Stimulated activated CD8-positive, alpha-beta memory T cell treated with anti-CD3 and anti-CD28 coated beads, Interleukin-4, amount 100 ng/mL, for 24 hours (primary cell): ENCODE measurements at regions not wholly inside any gene's neighbourhood (a gene's known extent, or its start where the extent isn't known, plus 50 kb on each side); places are given as distances from the start of the nearest gene placed in this dataset.

Source experiments
- DNase-seq: peaks from one replicate; pipeline ENCODE4 v3.0.0-alpha.2; 2020; ENCODE audit warnings: low read depth

DNA sequence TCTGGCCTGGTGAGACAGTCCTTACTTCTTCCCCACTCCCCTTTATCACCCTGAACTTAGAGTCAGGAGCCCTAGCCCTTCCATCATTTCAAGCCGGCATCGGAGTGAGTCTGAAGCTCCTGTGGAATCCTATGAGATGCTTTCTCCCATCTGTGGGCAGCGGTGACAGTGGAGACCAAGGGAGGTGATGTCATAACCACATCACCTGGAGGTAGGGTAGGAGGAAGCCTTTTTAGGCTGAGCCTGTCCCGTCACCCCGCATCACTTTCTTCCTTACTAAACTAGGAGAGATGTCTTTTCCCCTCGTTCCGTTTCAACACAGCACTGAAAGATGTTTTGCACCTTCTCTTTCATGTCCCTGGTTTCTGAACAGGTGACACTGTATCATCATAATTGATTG, 124.1 kb upstream of the WWC1 start:
- DNase-seq, result no peak

DNA sequence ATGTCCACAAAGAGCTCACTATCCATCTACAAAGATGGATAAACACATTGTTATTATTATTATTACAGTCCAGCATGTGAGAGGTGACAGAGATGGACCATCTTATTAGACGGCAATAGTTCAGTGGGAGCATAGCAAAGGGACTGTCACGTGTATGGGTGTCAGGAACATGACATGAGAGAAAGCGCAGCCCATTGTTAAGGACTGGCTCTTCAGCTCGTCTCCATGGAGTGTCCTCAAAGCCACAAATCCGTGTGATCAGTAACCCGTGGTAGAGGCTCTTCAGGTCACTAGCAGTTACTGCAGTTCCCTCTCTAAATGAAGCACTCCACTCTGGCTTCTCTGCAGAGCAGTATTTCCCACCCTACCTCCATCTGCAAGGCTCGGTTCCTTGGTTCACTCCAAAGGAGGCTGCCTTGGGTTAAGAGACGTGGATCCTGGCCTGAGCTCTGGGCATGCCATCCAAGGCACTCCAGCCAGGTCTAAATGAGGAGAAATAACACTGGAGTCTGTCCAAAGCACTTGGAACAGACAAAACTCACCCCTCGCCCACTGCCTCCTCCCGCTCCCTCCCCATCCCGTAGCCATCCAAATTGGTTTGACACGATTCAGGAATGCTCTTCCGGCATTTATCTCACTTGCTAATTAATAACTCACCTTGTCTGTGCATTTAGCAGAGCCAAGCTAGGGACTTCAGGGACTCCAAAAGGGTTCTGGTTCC, 122.3 kb upstream of the WWC1 start:
- no peak for DNase-seq

DNA sequence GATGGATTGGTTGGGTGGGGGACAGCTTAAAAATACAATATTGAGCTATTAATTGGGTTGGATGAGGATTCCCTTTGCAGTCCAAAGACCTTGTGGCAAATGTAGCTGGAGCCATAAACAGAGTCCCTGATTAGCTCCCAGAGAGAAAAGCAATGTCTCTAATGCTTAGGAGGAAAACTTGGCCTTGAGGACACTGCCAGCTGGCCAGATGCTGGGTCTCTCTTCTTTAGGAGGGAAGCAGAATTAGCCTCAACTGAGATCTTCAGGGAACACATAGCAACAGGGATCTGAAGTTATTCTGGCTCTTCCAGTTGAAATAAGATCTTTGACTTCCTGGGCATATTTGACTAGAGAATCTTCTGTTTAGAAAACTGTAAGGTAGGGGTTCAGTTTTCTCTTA, 121.7 kb upstream of the WWC1 start:
- DNase-seq, result no peak

DNA sequence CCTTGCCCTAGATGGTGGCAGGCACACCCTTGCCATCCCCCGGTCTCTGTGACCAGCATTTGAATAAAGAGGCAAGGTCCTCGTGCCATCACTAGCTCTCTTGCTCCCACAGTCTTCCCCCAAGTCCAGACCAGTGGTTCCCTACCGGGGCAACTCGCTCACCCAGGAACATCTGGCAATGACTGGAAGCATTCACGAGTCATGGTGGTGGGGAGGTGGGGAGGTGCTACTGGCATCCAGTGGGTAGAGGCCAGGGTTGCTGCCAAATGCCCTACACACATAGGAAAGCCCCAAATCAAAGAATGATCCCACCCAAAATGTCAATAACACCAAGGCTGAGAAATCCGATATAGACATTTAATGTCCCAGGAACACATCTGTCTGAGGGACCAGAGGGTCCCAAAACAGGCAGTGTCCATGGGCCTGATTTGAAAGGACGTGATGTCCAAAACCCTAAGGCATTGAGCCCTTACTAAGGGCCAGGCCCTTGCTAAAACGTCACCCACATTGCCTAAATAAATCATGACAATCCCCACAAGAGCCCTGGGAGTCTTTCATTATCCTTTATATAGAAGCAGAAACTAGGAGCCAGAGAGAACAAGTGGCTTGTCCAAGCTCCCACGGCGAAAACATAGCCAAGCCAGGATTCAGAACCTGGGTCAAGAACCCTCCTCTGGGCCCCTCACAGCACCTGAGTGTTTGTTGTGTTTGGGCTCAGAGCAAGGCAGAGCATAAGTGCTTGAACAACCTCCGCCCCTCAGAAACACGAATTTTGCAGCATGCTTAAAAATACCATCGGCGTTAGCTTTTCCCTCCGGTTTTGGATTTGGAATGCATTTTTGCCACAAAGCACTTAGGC, 119.3 kb upstream of the WWC1 start:
- no peak for DNase-seq

DNA sequence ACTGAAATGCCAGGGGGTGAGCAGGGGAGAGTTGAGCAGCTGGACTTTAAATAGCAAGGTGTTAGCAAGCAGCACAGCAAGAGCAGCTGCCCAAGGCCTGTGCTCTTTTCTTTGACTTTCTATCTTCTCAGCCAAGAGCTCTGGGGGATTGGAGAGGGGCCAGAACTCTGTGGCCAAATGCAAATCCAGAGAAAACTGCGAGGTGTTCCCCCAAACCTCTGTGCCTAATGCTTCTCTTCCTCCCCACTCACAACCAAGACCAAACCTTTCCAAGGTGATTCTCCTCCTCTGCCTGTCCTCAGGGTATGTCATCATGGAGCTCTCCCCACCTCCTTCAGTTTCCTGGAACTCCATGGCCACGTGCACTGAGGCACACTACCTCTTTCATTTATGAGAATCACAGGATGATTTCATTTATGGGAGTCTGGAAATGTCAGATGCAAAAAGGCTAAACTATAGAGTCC, 118.7 kb upstream of the WWC1 start:
- DNase-seq, result no peak

DNA sequence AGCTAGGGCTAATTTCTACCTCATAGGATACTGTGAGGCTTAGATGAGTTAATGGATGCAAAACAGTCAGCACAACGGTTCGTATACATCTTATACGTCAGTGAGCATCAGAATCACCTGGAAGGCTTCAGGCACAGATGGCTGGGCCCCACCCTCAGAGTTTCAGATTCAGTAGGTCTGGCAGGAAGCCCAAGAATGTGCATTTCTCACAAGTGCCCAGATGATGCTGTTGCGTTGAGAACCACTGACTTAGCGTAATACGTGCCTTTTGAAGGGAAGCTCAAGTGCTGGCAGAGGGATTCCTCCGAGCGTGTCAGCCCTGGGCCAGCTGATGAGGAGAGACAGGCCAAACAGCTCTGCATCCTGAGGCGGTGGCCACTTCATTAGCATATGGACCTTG, 117.1 kb upstream of the WWC1 start:
- no peak for DNase-seq

DNA sequence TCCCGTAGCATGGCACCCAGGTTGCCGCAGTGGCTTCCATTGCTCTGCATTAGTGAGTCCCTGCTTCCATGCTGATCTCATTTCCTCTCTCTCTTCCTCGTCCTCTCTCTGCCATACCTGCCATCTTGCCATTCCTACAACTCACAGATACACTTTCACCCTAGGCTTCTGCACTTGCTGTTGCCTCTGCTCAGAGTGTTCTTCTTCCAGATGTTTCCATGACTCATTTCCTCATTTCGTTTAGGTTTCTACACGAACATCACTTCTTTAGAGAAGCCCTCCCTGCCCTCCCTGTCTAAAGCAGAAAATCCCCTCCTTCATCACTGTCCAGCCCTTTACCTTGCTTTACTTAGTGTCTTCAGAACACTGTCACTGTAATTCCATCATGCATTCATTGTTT, 115.2 kb upstream of the WWC1 start:
- no peak for DNase-seq

DNA sequence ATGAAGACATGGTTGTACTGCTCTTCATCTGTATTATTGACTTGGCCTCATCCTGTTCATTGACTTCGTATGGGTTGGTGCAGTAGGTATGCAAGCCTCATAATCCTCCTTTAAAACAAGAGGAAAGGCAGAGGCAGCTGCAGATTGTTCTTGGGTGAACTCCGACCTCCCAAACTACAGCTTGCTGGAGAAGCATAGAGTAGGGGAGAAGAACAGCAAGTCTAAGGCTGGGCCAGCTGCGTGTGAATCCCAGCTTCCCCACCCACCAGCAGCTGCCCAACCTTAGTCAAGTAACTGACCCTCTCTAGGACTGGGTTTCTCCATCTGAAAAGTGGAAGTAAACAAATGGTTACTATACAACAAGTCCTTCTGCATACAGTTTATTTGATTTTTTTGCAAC, 114.5 kb upstream of the WWC1 start:
- DNase-seq, result no peak

DNA sequence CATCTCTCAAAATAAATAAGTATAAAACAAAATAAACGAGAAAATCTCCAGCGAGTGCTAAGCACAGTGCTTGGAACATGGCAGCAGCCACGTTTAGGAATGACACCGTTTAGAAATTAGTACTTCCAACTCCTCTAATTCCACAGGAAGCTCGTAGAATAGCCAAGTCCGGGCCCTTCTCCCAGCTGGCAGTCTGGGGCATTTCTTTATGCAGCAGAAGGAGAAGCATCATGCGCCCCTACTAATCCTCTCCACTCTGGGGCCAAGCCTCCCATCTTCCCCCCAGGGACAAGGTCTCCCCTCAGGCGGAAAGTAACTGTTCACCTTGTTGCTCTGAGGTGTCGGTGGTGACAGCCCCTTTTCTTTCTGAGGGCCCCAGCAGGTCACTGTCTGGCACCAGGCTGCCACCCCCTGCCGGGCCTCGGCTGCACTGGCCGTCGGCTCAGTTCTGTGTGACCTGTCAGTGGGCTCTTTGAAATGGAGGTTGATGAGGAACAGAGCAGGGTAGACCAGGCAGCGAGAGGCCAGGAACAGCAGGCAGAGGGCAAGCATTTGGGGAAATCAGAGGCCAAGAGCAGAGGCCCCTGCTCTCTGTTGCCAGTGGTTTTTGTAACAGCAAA, 113.5 kb upstream of the WWC1 start:
- DNase-seq, result no peak

DNA sequence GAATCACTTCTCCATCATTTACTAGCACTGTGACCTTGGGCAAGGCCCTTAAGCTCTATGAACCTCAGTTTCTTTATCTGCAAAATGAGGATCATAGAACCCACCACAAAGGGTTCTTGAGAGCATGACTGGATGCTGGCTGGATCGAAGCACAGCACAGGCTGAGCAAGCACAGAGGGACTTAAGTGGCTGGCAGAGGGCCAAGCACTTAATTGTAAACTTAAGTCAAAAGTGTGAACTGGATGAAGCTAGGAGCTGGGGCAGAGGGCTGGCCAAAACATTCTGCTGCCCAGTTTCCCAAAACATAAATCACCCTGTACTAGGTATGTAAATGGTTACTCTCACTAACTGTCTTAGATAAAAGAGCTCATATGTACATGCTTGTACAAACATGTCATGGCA, 112.3 kb upstream of the WWC1 start:
- DNase-seq, result no peak

DNA sequence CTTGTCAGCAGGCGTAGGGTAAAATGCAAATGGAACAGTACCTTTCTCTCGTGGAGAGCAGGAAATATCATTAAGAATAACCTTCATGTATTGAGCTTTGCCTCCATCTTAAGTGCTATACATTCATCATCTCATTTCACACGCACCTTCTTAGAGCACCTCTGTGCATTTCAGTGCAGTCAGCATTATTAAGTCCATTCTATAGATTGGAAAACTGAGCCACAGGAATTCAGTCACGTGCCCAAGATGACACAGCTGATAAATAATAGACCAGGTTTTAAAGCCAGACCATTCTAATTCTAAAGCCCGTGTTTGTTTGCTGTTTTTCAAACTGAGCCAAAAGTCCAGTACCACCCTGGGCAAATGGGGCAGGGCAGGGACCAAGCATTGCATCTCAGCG, 109.2 kb upstream of the WWC1 start:
- no peak for DNase-seq

DNA sequence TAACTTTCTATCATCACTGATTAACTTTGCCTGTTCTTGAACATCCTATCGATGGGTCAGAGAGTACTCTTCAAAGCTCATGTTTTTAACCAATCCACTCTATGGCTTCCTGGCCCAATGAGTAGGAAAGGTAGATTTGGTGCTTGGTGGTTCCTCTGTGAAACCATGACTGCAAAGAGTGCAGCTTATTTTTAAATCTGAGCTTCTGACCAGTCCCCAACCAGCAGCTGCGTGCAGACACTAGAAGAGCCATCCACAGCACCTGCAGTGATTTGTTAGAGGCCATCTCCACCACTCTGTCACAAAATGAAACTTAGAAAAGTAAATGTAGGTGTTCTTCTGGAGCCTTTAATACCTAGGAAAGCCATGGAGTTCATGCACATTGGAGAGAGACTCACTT, 107.3 kb upstream of the WWC1 start:
- DNase-seq, result no peak

DNA sequence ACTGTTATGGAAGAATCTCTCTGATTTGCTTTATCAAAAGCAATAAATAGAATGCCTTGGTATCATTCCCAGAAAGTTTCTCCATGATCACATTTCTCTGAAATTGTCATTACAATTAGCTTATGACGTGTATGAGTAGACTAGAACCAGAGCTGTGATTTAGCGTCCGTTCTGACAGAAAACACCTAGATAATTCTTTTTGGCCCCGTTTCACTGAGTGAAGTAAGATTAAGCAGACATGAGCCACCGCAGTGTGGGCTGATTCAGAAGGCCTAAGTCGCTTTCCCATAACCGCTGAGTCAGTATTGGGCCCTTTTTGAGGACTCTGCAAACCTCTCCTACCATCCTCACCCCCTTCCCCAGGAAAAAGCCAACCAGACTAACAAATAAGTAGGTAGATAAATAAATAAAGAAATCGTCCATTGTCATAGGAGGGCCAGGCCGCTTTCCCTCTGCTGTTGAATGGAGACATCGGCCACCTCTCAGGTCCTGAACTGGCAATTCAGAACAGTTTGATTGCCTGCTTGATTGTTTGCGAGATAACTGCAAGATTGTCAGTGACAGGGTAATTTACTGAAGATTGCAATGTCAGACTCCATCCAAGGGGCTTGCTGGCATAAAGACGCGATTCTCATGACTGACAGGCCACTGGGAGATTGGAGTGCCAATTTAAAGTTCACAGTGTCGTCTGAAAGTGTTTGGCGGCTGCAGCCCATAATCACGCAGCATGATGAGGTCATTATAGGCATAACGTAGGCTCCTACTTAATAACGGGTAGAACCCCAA, 105.0 kb upstream of the WWC1 start:
- no peak for DNase-seq

DNA sequence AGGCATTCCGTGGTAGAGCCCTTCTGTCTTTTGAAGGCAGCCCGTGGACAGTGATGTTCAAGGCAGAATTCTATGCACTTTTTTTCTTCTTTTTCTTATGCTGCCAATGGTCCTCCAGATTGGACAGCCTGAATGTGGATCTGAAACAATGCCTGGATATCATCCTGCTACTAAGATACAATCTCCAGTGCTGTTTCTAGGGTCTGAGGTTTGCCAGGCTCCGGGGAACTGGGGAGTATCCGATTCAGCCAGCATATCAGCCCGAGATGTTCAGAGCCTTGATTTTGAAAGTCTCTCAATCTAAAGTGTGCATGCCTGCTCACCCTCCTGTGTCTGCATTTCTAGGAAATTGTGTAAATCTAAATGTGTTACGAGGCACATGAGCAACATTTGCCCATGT, 103.8 kb upstream of the WWC1 start:
- no peak for DNase-seq

DNA sequence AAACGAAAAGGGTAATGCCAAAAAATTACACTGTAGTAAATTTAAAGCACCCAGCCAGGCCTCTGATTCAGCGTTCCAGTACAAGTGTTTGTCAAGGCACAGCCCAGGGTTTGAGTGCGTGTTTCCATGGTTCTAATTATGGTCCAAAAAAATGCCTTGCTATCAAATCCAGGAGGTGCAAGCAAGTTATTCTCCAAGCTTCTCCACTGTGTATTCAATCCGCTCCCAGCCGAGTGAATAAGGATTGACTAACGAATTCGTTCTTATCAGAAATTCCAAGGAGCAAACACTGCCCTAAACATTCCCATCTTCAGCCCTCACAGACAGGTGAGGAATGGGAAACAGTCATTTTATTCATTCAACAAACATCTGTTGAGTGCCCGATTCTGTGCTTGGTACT, 103.3 kb upstream of the WWC1 start:
- no peak for DNase-seq

DNA sequence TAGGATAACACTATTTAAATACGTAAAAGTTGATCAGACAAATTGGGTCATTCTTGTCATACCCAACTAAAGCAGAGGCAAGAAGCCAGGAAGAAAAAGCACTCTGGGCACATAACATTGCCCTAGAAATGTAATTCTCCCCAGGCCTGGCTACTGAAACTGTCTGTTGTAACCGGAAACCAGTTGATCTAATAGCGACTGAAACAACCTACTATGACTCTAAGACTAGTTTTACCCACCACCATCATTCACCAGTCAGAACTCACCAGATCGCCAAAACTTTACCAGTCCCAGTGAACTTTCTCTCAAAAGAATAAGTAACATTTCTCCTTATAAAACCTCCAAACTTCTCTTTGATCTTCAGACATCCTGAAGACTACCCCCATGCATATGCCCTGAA, 99.3 kb upstream of the WWC1 start:
- DNase-seq, result no peak

DNA sequence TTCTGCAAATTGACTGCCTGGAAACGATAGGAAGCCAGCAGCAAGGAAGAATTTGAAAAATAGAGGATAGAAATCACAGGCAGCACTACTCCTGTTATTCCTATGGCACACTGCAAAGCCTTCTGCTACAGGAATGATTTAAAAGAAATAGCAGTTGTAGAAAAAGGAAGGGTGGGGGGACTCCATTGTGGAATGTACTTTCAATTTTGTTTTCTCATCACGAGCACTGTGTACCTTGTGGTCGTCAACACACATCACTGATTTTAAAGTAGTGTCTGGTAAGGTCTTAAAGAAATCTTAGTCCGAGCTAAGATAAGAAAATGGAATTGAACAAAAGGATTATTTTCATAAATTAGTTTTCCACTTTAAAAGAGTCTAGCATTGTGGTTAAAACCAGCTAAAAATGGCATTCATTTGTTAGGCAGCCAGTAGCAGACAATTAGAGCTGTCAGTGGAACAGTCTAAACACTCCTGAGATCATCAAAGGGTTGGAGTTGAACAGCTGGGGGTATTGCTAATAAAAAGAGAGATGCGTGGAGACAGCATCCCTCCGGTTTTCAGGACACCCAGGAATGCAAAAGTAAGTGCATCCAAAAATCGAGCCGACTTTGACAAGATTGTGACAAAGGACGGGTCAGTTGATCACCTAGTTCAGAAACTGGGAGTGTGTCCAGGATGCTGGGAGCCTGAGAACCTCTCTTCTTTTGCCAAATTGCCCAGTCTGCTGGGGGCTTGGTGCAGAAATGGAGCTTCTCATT, 97.8 kb upstream of the WWC1 start:
- no peak for DNase-seq

DNA sequence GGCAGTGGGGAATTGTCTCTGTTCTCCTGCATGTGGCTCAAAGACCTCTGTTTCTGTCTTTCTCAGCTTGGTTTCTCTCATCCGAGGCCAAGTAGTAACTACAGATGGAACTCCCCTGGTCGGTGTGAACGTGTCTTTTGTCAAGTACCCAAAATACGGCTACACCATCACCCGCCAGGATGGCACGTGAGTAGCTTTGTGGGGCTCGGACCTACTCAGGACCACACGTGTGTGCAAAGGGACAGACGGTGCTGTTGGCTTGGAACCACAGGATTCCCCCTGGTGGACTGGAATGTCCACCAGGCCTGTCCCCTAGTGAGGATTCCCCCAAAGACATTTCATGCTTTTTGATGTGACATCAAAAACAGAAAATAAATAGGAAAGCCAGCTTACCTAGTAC, 96.3 kb upstream of the WWC1 start:
- no peak for DNase-seq

DNA sequence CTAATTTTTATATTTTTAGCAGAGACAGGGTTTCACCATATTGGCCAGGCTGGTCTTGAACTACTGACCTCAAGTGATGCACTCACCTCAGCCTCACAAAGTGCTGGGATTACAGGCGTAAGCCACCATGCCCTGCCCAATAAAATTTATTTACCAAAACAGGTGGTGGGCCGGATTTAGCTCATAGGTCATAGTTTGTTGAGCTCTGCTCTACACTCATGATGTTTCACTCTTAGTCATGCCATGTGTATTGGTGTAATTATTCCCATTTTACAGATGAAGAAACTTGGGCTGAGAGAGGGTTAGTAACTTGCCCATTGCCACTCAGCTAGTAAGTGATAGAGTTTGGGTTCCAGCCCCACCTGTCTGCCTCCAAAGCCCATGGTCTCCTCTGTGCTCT, 93.1 kb upstream of the WWC1 start:
- no peak for DNase-seq

DNA sequence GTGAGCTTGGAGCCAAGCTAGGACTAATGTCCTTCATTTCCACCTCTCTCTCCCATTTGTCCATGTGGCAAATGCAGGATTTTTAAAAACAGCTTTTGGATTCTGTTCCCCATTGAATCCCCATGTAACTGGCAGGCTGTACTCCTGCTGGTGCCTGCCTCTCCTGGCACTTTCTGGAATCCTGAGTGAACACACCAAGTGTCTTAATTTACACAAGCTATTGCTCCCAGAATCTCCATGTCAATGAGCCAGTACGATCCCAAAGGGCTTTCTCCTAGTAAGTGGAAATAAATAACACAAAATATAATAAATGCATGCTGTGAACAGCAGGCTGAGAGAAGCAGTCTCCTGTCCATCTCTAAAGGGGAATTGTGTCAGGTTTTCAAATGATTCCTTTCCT, 88.4 kb upstream of the WWC1 start:
- no peak for DNase-seq

DNA sequence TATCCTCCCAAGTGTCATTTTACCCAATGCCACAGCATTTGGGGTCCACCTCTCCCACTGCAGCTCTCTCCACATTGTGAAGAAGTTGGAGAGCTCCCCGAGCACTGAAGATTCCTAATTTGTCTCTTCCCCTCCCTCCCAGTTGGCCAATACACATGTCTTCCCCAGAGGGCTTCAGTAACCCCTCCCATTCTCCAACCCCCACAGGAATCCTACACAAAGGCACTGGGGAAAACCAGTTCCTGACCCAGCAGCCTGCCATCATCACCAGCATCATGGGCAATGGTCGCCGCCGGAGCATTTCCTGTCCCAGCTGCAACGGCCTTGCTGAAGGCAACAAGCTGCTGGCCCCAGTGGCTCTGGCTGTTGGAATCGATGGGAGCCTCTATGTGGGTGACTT, 87.3 kb upstream of the WWC1 start:
- no peak for DNase-seq
